K562 (cell line): ENCODE measurements at regions not wholly inside any gene's neighbourhood (a gene's known extent, or its start where the extent isn't known, plus 50 kb on each side); places are given as distances from the start of the nearest gene placed in this dataset.

ENCODE experiments used
- ATAC-seq: fragments of 200-7000 bp; cut with Tn5 transposase; 3 replicates; pipeline ENCODE4 v1.9.1; 2020; ENCODE audit warnings: moderate library complexity
- BruUV-seq: library from RNA; stranded (reverse); fragments of 400-500 nt; replicated peaks from 2 replicates; lab custom pipeline; 2021; lab: Mats Ljungman, UMichigan
- CTCF ChIA-PET: fragments of 300-600 bp; formaldehyde crosslinking; extraction: SDS; loops from one replicate; lab custom pipeline; 2021; ENCODE audit warnings: low intra/inter-chr PET ratio; lab: Yijun Ruan, JAX
- POLR2A ChIA-PET: fragments of 300-600, 350-650 bp; sonication (Branson Sonifier 250); formaldehyde crosslinking; extraction: SDS; loops from one replicate; lab custom pipeline; 2021; ENCODE audit warnings: antibody characterized with exemption, inconsistent platforms; lab: Yijun Ruan, JAX
- DNase-seq, 4 experiments: peaks; one replicate each; pipeline versions ENCODE4 v3.0.0 to v3.0.0-alpha.2; 2011 to 2018; ENCODE audit warnings: low spot score in 3 of 4, mixed read lengths in 3 of 4; ENCODE audit errors: extremely low read depth in 1 of 4
- FAIRE-seq: peaks from 2 replicates; lab custom pipeline; 2011; peaks lifted over from hg19 to GRCh38; lab: Jason Lieb, UNC
- H2AFZ ChIP-seq: 2 replicates; pipeline ENCODE4 v1.6.0; 2011; ENCODE audit warnings: low read depth, low read length, control low read depth, inconsistent platforms
- H3K27ac ChIP-seq: fragments of 200-600 bp; 3 replicates; pipeline ENCODE4 v1.8.0; 2011; ENCODE audit warnings: low read depth, mild to moderate bottlenecking, control low read depth, inconsistent platforms, low read length, moderate library complexity, mixed read lengths; ENCODE audit errors: extremely low read depth
- H3K27me3 ChIP-seq, 2 experiments: fragments of 300-600 bp in 1 of 2; 2 replicates in 1 of 2; 3 replicates in 1 of 2; pipeline versions ENCODE4 v1.6.0 to v1.8.0; 2011; ENCODE audit warnings: inconsistent platforms in 2 of 2, low read length in 2 of 2, mild to moderate bottlenecking in 1 of 2, mixed read lengths in 1 of 2, moderate library complexity in 1 of 2; ENCODE audit not compliant: control insufficient read depth in 2 of 2, insufficient read depth in 2 of 2
- H3K36me3 ChIP-seq: fragments of 300-600 bp; 3 replicates; pipeline ENCODE4 v1.8.0; 2011; ENCODE audit warnings: mild to moderate bottlenecking, low read length, inconsistent platforms; ENCODE audit not compliant: control insufficient read depth, insufficient read depth
- H3K4me1 ChIP-seq, 2 experiments: fragments of 200-600 bp in 1 of 2; replicated peaks in 1 of 2; 2 replicates in 1 of 2; 3 replicates in 1 of 2; pipeline versions ENCODE4 v1.5.1 to v1.8.0; 2011; ENCODE audit warnings: inconsistent platforms in 2 of 2, low read length in 2 of 2, mild to moderate bottlenecking in 1 of 2, mixed read lengths in 1 of 2, moderate library complexity in 1 of 2; ENCODE audit not compliant: control insufficient read depth in 2 of 2, insufficient read depth in 2 of 2
- H3K4me2 ChIP-seq: 2 replicates; pipeline ENCODE4 v1.6.1; 2011; ENCODE audit warnings: low read length, control low read depth, inconsistent platforms, mixed read lengths; ENCODE audit not compliant: insufficient read depth
- H3K4me3 ChIP-seq: fragments of 200-600 bp; sonication (generic), shearing (Covaris generic); 2 replicates; pipeline ENCODE4 v1.5.1; 2016; ENCODE audit warnings: control low read depth, inconsistent platforms
- H3K79me2 ChIP-seq: fragments of 200-600 bp; 3 replicates; pipeline ENCODE4 v1.8.0; 2011; ENCODE audit warnings: low read length, inconsistent platforms; ENCODE audit not compliant: control insufficient read depth, insufficient read depth
- H3K9ac ChIP-seq, 2 experiments: 2 replicates each; pipeline versions ENCODE4 v1.6.0 to v1.6.1; 2011; ENCODE audit warnings: low read depth in 2 of 2, low read length in 2 of 2, control low read depth in 1 of 2, inconsistent platforms in 1 of 2, mild to moderate bottlenecking in 1 of 2, mixed read lengths in 1 of 2; ENCODE audit not compliant: insufficient read depth in 1 of 2
- H3K9me1 ChIP-seq: one replicate; pipeline ENCODE4 v1.6.0; 2011; ENCODE audit warnings: inconsistent platforms, mild to moderate bottlenecking, low read length, moderate library complexity; ENCODE audit not compliant: control insufficient read depth, insufficient read depth
- H3K9me3 ChIP-seq: replicated peaks from 2 replicates; pipeline ENCODE4 v1.5.1; 2011; ENCODE audit warnings: low read depth, low read length, inconsistent platforms; ENCODE audit not compliant: control insufficient read depth, insufficient read depth
- H4K20me1 ChIP-seq: replicated peaks from 2 replicates; pipeline ENCODE4 v1.6.1; 2011; ENCODE audit warnings: low read length, inconsistent platforms, mixed read lengths; ENCODE audit not compliant: control insufficient read depth, insufficient read depth
- CBX8 ChIP-seq: fragments of 200-600 bp; sonication (generic); IDR thresholded peaks from 2 replicates; pipeline ENCODE4 v1.6.1; 2012; ENCODE audit warnings: borderline replicate concordance, mixed run types, low read depth, mild to moderate bottlenecking, moderate library complexity, mixed read lengths, low read length, control low read depth, inconsistent platforms; ENCODE audit not compliant: poor library complexity, severe bottlenecking; ENCODE audit errors: extremely low read depth
- FOXJ2 ChIP-seq: fragments of 200-800 bp; sonication (Bioruptor generic); IDR thresholded peaks from 2 replicates; pipeline ENCODE4 v1.6.1; 2016; ENCODE audit warnings: missing genetic modification characterization, missing compliant biosample characterization
- HNRNPUL1 ChIP-seq: fragments of 200-400 bp; formaldehyde crosslinking; IDR thresholded peaks from 2 replicates; pipeline ENCODE4 v1.6.1; 2017; ENCODE audit warnings: low read length
- ILK ChIP-seq: fragments of 450-650 bp; IDR thresholded peaks from 2 replicates; pipeline ENCODE4 v1.6.1; 2016; ENCODE audit warnings: missing genetic modification characterization, low read depth, mild to moderate bottlenecking, missing compliant biosample characterization, moderate library complexity, borderline replicate concordance
- KLF16 ChIP-seq: IDR thresholded peaks from 2 replicates; pipeline ENCODE4 v1.6.1; 2016; ENCODE audit warnings: antibody characterized with exemption
- NR2F6 ChIP-seq: fragments of 450-650 bp; formaldehyde crosslinking; IDR thresholded peaks from 2 replicates; pipeline ENCODE4 v1.4.0; 2020; ENCODE audit warnings: mild to moderate bottlenecking
- POLR2AphosphoS5 ChIP-seq: IDR thresholded peaks from 2 replicates; pipeline ENCODE4 v1.6.1; 2011; ENCODE audit warnings: mild to moderate bottlenecking, low read depth, low read length, moderate library complexity; ENCODE audit not compliant: control insufficient read depth, insufficient read depth
- PRMT5 ChIP-seq: sonication (generic); formaldehyde crosslinking; IDR thresholded peaks from 2 replicates; pipeline ENCODE4 v1.5.0; 2020; ENCODE audit warnings: missing genetic modification reagents
- SAP30 ChIP-seq: fragments of 200-600 bp; sonication (generic); IDR thresholded peaks from 2 replicates; pipeline ENCODE4 v1.6.1; 2012; ENCODE audit warnings: borderline replicate concordance, low read depth, mild to moderate bottlenecking, moderate library complexity, low read length, control low read depth, inconsistent platforms; ENCODE audit not compliant: insufficient read depth, poor library complexity, severe bottlenecking
- SUPT5H ChIP-seq: fragments of 450-650 bp; IDR thresholded peaks from 2 replicates; pipeline ENCODE4 v1.6.1; 2016
- TFE3 ChIP-seq: fragments of 450-650 bp; formaldehyde crosslinking; IDR thresholded peaks from 2 replicates; pipeline ENCODE4 v1.4.0; 2020; ENCODE audit warnings: mild to moderate bottlenecking, mixed read lengths
- ZC3H8 ChIP-seq: fragments of 450-650 bp; IDR thresholded peaks from 2 replicates; pipeline ENCODE4 v1.6.1; 2017
- ZNF175 ChIP-seq: fragments of 200-800 bp; sonication (Bioruptor generic); IDR thresholded peaks from 2 replicates; pipeline ENCODE4 v1.6.1; 2016; ENCODE audit warnings: low read depth, mild to moderate bottlenecking, missing genetic modification characterization, missing compliant biosample characterization
- ZNF699 ChIP-seq: fragments of 250-450 bp; sonication (Bioruptor Pico); IDR thresholded peaks from 2 replicates; pipeline ENCODE4 v1.8.0; 2021; ENCODE audit warnings: mild to moderate bottlenecking, moderate library complexity; ENCODE audit not compliant: insufficient replicate concordance
- ZSCAN32 ChIP-seq: fragments of 450-650 bp; formaldehyde crosslinking; IDR thresholded peaks from 2 replicates; pipeline ENCODE4 v1.4.0; 2020; ENCODE audit warnings: mild to moderate bottlenecking, moderate library complexity
- WGBS: fragments of 100-300 bp; shearing (Covaris generic); methylation state at CpG from one replicate; pipeline ENCODE4 v1.1.6; 2016; ENCODE audit warnings: low coverage, mixed read lengths; ENCODE audit not compliant: insufficient coverage; ENCODE audit errors: missing lambda C conversion rate; 5-methylcytosine and 5-hydroxymethylcytosine counted together
- in situ Hi-C: fragments of 300-500 bp; cut with MboI; formaldehyde crosslinking; loops from 4 replicates; pipeline ENCODE4 v1.15.0; 2018; ENCODE audit warnings: inconsistent platforms, mixed read lengths
- intact Hi-C: fragments of 100-400 bp; cut with micrococcal nuclease; formaldehyde crosslinking; loops from 2 replicates; pipeline ENCODE4 v1.14.2; 2022

DNA sequence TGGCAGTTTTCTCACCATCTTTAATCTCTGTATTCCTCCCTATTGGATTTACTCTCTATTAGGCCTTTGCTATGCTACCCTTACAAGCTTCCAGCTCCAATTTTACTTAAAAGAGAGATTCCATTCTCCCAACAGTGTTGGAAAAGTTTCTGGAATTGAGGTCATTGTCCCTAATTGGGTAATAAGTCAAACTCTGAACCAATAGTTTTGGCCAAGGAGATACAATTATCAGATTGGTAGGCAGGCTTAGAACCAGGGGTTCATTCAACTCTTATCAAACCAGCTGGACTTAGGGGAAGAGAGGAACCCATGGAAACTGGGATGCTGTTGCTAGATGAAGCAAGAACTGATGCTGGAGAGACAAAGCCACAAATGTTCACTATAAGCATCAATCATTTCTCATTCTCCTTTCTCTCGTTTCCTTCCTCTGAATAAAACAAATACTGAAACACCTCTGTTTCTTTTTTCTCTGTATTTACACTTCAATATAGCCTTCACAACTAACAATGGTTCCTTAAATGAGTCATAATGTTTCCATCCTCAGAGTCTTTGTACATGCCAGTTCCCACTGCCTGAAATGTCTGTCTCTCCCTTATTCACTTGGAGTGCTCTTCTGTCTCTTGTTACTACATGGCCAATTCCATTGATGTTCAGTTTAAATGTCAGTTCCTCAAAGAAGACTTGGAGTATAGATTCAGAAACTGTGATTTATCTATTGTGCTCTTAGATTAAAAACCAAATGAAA is 587.3 kb downstream of the GABRG2 start:
- 0% methylated on average over 1 of the region's 1 CpG for WGBS

DNA sequence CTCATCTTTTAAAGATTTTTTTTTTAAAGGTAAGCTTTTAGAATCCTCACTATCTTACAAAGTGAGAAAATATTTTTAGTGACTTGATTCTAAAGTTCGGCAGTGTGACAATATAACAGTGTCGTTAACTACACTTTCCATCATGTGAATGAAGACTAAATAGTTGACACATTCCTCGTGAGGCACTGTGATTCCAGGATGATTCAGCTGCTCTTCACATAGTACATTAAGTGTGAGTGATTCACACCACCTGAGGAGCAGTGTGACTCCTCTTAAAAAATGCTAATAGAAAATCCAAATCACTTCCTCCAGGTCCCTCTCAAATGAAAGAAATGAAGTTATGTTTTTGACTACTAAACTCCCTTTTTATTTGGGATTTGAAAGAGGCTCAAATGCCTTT is 589.5 kb downstream of the GABRG2 start:
- POLR2A ChIA-PET: no interaction called here
- FAIRE-seq (no peak), DNase-seq (no peak), ATAC-seq (no peak)
- Histone ChIP-seq H3K27ac (no peak overlapping the region), H3K9me3 (peaks cover 2% of the 10 kb centered on the region), H3K36me3 (no peaks in the 10 kb centered on the region), H3K9ac (no peak overlapping the region), H3K79me2 (no peaks in the 10 kb centered on the region), H3K4me1 (no peaks in the 10 kb centered on the region), H3K9me1 (no peaks in the 10 kb centered on the region), H4K20me1 (no peaks in the 10 kb centered on the region), H2AFZ (no peak overlapping the region), H3K4me2 (no peak overlapping the region), H3K27me3 (no peaks in the 10 kb centered on the region), H3K4me3 (no peak overlapping the region)
- CTCF ChIA-PET: no interaction called here
- in situ Hi-C loops (no loop called here), intact Hi-C loops (no loop called here)
- 2% methylated on average over 3 of the region's 3 CpGs for WGBS
- BruUV-seq: no TSS peak
- TF ChIP-seq HNRNPUL1: no peak
- TF ChIP-seq ZNF699 (CRISPR knock-in tag): no peak
- TF ChIP-seq ZC3H8: no peak
- TF ChIP-seq KLF16: no peak
- no peak for TF ChIP-seq TFE3 (CRISPR knock-in tag)
- no peak for TF ChIP-seq NR2F6 (CRISPR knock-in tag)
- TF ChIP-seq ILK (tag): no peak
- no peak for TF ChIP-seq FOXJ2 (tag)
- no peak for TF ChIP-seq SAP30
- TF ChIP-seq ZSCAN32 (CRISPR knock-in tag): no peak
- TF ChIP-seq ZNF175 (CRISPR knock-in tag): no peak
- no peak for TF ChIP-seq PRMT5 (CRISPR knock-in tag)

More for the DNA sequence above, 587.3 kb downstream of the GABRG2 start:
- Histone ChIP-seq H3K27ac (no peak overlapping the region), H2AFZ (no peak overlapping the region), H3K27me3 (no peaks in the 10 kb centered on the region), H3K9ac (no peak overlapping the region), H3K4me3 (no peak overlapping the region), H3K4me1 (no peaks in the 10 kb centered on the region)
- FAIRE-seq: no peak
- CTCF ChIA-PET: no interaction called here
- in situ Hi-C loops: no loop called here
- no TSS peak for BruUV-seq
- intact Hi-C loops: no loop called here
- TF ChIP-seq SUPT5H: no peak
- no peak for TF ChIP-seq CBX8
- TF ChIP-seq POLR2AphosphoS5: no peak
- TF ChIP-seq, all 486 proteins: peak for 0
- no peaks in the 10 kb centered on the region; the same call in 1 of the 2 replicates for H3K9me3 ChIP-seq
- no peaks in the 10 kb centered on the region for H3K9me1 ChIP-seq
- DNase-seq: no peak
- no peak for ATAC-seq
- no peaks in the 10 kb centered on the region for H3K36me3 ChIP-seq
- no peaks in the 10 kb centered on the region for H4K20me1 ChIP-seq
- POLR2A ChIA-PET: no interaction called here
- no peaks in the 10 kb centered on the region for H3K79me2 ChIP-seq
- H3K4me2 ChIP-seq: no peak overlapping the region
